Lung (tissue), 11 donors: ENCODE measurements at regions not wholly inside any gene's neighbourhood (a gene's known extent, or its start where the extent isn't known, plus 50 kb on each side); places are given as distances from the start of the nearest gene placed in this dataset.

Experiments
- ATAC-seq: fragments of 200-7000 bp; cut with Tn5 transposase; one replicate; pipeline ENCODE4 v1.9.1; 2020; ENCODE audit warnings: moderate number of reproducible peaks; ENCODE audit not compliant: insufficient read depth, low FRiP score
- DNase-seq, 3 donors: peaks; one replicate each; pipeline ENCODE4 v3.0.0-alpha.2; 2013 to 2017
- H3K27ac ChIP-seq, 2 donors: one replicate each; pipeline ENCODE4 v1.5.1; 2013; ENCODE audit warnings: mild to moderate bottlenecking in 2 of 2, moderate library complexity in 2 of 2, control low read depth in 1 of 2, inconsistent platforms in 1 of 2, low read depth in 1 of 2, low read length in 1 of 2
- H3K27me3 ChIP-seq, 3 donors: one replicate each; pipeline ENCODE4 v1.5.1; 2013; ENCODE audit warnings: low read length in 2 of 3; ENCODE audit not compliant: control insufficient read depth in 3 of 3, insufficient read depth in 3 of 3
- H3K36me3 ChIP-seq, 4 donors: one replicate each; pipeline ENCODE4 v1.5.1; 2013; ENCODE audit warnings: low read length in 4 of 4, mild to moderate bottlenecking in 1 of 4, moderate library complexity in 1 of 4; ENCODE audit not compliant: control insufficient read depth in 4 of 4, insufficient read depth in 4 of 4
- H3K4me1 ChIP-seq, 5 donors: one replicate each; pipeline ENCODE4 v1.5.1; 2013; ENCODE audit warnings: low read length in 5 of 5, mild to moderate bottlenecking in 2 of 5, moderate library complexity in 1 of 5; ENCODE audit not compliant: control insufficient read depth in 5 of 5, insufficient read depth in 5 of 5
- H3K4me3 ChIP-seq: one replicate; pipeline ENCODE4 v1.5.1; 2013; ENCODE audit warnings: mild to moderate bottlenecking, control low read depth, moderate library complexity
- H3K9ac ChIP-seq, 2 donors: one replicate each; pipeline ENCODE4 v1.5.1; 2013; ENCODE audit warnings: low read length in 2 of 2, control low read depth in 1 of 2; ENCODE audit not compliant: insufficient read depth in 1 of 2
- H3K9me3 ChIP-seq, 4 donors: one replicate each; pipeline ENCODE4 v1.5.1; 2013; ENCODE audit warnings: low read length in 3 of 4, mild to moderate bottlenecking in 1 of 4, moderate library complexity in 1 of 4; ENCODE audit not compliant: control insufficient read depth in 4 of 4, insufficient read depth in 3 of 4
- CTCF ChIP-seq: IDR thresholded peaks from 2 replicates; pipeline ENCODE4 v1.5.1; 2012; ENCODE audit warnings: mild to moderate bottlenecking; ENCODE audit errors: control extremely low read depth, extremely low read depth
- WGBS, 2 donors: extraction: QIAGEN DNeasy Blood & Tissue Kit; methylation state at CpG; one replicate each; pipeline ENCODE4 v1.1.7; 2013; 5-methylcytosine and 5-hydroxymethylcytosine counted together
- donor health status: control.
- donor health status: control.
- donor health status: Bipolar disorder and iron deficiency.
- donor health status: healthy.
- donor health status: DM: yes; HTN: yes; CAD: no.

DNA sequence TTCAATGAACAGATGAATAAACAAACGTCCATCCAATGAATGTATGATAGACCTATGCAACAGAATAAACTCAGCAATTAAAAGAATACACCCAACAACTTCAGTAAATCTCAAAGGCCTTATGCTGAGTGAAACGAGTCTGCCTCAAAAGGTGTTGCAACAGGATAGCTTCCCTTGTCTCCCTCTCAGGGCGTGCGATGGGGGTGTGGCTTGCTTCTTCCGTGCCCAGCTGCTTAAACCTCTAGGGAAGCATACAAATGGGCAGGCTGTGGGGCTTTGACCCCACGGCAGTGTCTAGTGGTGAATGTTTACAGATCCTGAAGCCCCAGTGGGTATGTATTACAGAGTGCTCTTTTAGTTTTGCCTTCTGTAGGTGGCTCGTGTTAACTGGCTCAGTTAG is 87.0 kb upstream of the CCL21 start:
- WGBS, 2 donors: 19 to 24% methylated on average over 7 of the region's 7 CpGs
- Histone ChIP-seq H3K4me3 (no peak overlapping the region), H3K9ac (no peak overlapping the region), H3K27me3 (peaks cover 0 to 6% (median 0%) of the 10 kb centered on the region in 3 donors), H3K27ac (no peak overlapping the region), H3K4me1 (no peaks in the 10 kb centered on the region), H3K9me3 (peaks cover 0 to 2% (median 0%) of the 10 kb centered on the region in 4 donors), H3K36me3 (no peaks in the 10 kb centered on the region)
- no peak for TF ChIP-seq CTCF
- DNase-seq (no peak), ATAC-seq (no peak)

- peaks cover 0 to 7% (median 0%) of the 10 kb centered on the region in 3 donors for H3K27me3 ChIP-seq
- ATAC-seq (no peak), DNase-seq (no peak)
- no peak for TF ChIP-seq CTCF
- no peaks in the 10 kb centered on the region for H3K36me3 ChIP-seq
- H3K4me3 ChIP-seq: no peak overlapping the region
- peaks cover 0 to 2% (median 0%) of the 10 kb centered on the region in 4 donors for H3K9me3 ChIP-seq
- H3K4me1 ChIP-seq: no peaks in the 10 kb centered on the region
- 73 to 83% methylated on average over 2 of the region's 2 CpGs for WGBS, 2 donors
- no peak overlapping the region for H3K9ac ChIP-seq
- no peak overlapping the region for H3K27ac ChIP-seq
Observed at GRCh38 chr9:34793428-34793827, 83.5 kb upstream of the CCL21 start.

GRCh38 chr9:34783951-34784487 is 74.1 kb upstream of the CCL21 start:
- Histone ChIP-seq H3K4me3 (no peak overlapping the region), H3K36me3 (no peaks in the 10 kb centered on the region), H3K9ac (no peak overlapping the region), H3K27me3 (peaks cover 0 to 15% (median 0%) of the 10 kb centered on the region in 3 donors), H3K4me1 (no peaks in the 10 kb centered on the region), H3K27ac (no peak overlapping the region), H3K9me3 (no peaks in the 10 kb centered on the region)
- TF ChIP-seq CTCF: no peak
- DNase-seq: no peak
- no peak for ATAC-seq
- WGBS, 2 donors: 68 to 79% methylated on average over 4 of the region's 4 CpGs

- Histone ChIP-seq H3K9me3 (peaks cover 0 to 2% (median 0%) of the 10 kb centered on the region in 4 donors), H3K27ac (no peak overlapping the region), H3K36me3 (no peaks in the 10 kb centered on the region), H3K27me3 (peaks cover 0 to 15% (median 0%) of the 10 kb centered on the region in 3 donors), H3K9ac (no peak overlapping the region), H3K4me1 (no peaks in the 10 kb centered on the region), H3K4me3 (no peak overlapping the region)
- 94 to 98% methylated on average over 2 of the region's 2 CpGs for WGBS, 2 donors
- DNase-seq (no peak), ATAC-seq (no peak)
- TF ChIP-seq CTCF: no peak
Observed at GRCh38 chr9:34782372-34782771, 72.4 kb upstream of the CCL21 start.
